Mammary epithelial cell (primary cell): ENCODE measurements at regions not wholly inside any gene's neighbourhood (a gene's known extent, or its start where the extent isn't known, plus 50 kb on each side); places are given as distances from the start of the nearest gene placed in this dataset.

ENCODE experiments used
- CTCF ChIP-seq, 2 donors: IDR thresholded peaks in 1 of 2; conservative IDR thresholded peaks in 1 of 2; 2 replicates each; pipeline ENCODE4 v1.5.1; 2011 to 2012; ENCODE audit warnings: inconsistent platforms in 2 of 2, low read length in 2 of 2, mild to moderate bottlenecking in 2 of 2, control low read depth in 1 of 2, low read depth in 1 of 2; ENCODE audit not compliant: insufficient read depth in 1 of 2; ENCODE audit errors: extremely low read depth in 1 of 2
- EZH2 ChIP-seq: IDR thresholded peaks from 2 replicates; pipeline ENCODE4 v1.6.1; 2012; ENCODE audit warnings: low read length, inconsistent platforms, borderline replicate concordance

DNA sequence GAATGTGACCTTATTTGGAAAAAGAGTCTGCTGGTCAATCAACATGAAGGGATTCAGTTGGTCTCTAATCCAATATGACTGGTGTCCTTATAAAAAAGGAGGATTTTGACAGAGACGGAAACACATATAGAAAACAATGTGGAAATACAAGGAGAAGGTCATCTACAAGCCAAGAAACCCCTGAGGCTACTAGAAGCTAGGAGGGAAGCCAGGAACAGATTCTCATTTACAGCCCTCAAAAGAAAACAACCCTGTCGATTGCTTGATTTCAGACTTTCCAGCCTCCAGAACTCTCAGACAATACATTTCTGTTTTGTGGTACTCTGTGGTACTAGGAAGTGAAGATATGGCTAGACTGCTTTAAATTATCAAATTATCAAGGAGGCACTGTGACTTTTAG lies 162.9 kb upstream of the IGF1R start:
- TF ChIP-seq CTCF (conservative IDR thresholded peaks at IDR 0.05 in 1 of 2, IDR thresholded peaks at IDR 0.05 in 1 of 2; ENCODE audit: extremely low read depth in 1 of 2, insufficient read depth in 1 of 2, low read depth in 1 of 2, low read length in 2 of 2) (no peak), EZH2 (no peak)
